ENCODE measurements at regions not wholly inside any gene's neighbourhood (a gene's known extent, or its start where the extent isn't known, plus 50 kb on each side); places are given as distances from the start of the nearest gene placed in this dataset.

GRCh38 chr9:106752581-106752980 is 110.4 kb upstream of the ZNF462 start (continued):
- TF ChIP-seq, protein P1, sequence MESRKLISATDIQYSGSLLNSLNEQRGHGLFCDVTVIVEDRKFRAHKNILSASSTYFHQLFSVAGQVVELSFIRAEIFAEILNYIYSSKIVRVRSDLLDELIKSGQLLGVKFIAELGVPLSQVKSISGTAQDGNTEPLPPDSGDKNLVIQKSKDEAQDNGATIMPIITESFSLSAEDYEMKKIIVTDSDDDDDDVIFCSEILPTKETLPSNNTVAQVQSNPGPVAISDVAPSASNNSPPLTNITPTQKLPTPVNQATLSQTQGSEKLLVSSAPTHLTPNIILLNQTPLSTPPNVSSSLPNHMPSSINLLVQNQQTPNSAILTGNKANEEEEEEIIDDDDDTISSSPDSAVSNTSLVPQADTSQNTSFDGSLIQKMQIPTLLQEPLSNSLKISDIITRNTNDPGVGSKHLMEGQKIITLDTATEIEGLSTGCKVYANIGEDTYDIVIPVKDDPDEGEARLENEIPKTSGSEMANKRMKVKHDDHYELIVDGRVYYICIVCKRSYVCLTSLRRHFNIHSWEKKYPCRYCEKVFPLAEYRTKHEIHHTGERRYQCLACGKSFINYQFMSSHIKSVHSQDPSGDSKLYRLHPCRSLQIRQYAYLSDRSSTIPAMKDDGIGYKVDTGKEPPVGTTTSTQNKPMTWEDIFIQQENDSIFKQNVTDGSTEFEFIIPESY (IDR thresholded peaks at IDR 0.05), result no peak
- TF ChIP-seq RAD21 (IDR thresholded peaks at IDR 0.05), result no peak
- TF ChIP-seq HNF4G (IDR thresholded peaks at IDR 0.05), result no peak
- no peak for TF ChIP-seq GABPA (IDR thresholded peaks at IDR 0.05 in 1 of 2, conservative IDR thresholded peaks at IDR 0.05 in 1 of 2)
- no peak for TF ChIP-seq HNF4A (conservative IDR thresholded peaks at IDR 0.05)
- TF ChIP-seq FOXA2 (IDR thresholded peaks at IDR 0.05), result no peak
- TF ChIP-seq JUND (IDR thresholded peaks at IDR 0.05), result no peak
- TF ChIP-seq RXRA (IDR thresholded peaks at IDR 0.05), result no peak

DNA sequence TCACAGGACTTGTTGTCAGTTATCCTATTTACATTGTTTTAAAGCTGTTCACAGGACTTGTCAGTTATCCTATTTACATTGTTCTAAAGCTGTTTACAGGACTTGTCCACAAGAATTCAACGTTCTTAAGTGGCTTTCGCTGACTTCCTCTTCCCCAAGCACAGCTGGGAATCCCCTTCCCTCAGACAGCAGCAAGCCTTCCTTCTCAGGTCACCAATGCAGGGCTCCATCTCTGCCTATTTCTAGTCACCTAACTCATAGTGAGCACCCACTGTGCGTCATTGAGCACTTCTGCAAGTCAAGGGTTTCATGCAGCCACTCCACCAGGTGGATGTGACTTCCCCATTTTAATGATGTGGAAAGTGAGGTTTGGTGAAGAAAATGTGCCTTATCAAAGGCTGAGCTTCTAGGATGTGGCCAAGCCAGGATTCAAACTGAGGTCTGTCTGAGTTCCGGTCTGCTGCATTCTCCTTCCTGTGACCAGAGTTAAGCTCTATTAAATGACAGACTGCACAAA is 109.8 kb upstream of the ZNF462 start:
- Histone ChIP-seq H3K9ac (ENCODE audit: low read depth in 1 of 2, low read length in 2 of 2) (no peak overlapping the region), H3K27ac (ENCODE audit: low read depth in 1 of 2, low read length in 2 of 2) (no peak overlapping the region), H3K4me3 (ENCODE audit: low read depth in 1 of 3, low read length in 3 of 3) (no peak overlapping the region), H3K9me3 (ENCODE audit: control insufficient read depth in 4 of 4, low read length in 3 of 4) (no peaks in the 10 kb centered on the region), H3K27me3 (ENCODE audit: control insufficient read depth in 4 of 4, insufficient read depth in 4 of 4, low read length in 3 of 4) (no peaks in the 10 kb centered on the region), H3K36me3 (ENCODE audit: control insufficient read depth in 4 of 4, insufficient read depth in 3 of 4, low read depth in 1 of 4, low read length in 3 of 4) (no peaks in the 10 kb centered on the region), H3K4me1 (ENCODE audit: control insufficient read depth in 4 of 4, insufficient read depth in 4 of 4, low read length in 3 of 4) (no peaks in the 10 kb centered on the region)
- TF ChIP-seq YY1 (IDR thresholded peaks at IDR 0.05) (no peak), HNF4G (IDR thresholded peaks at IDR 0.05) (no peak), RAD21 (IDR thresholded peaks at IDR 0.05) (no peak), ATF3 (IDR thresholded peaks at IDR 0.05) (no peak), GABPA (IDR thresholded peaks at IDR 0.05 in 1 of 2, conservative IDR thresholded peaks at IDR 0.05 in 1 of 2) (no peak), HNF4A (conservative IDR thresholded peaks at IDR 0.05) (no peak), EGR1 (IDR thresholded peaks at IDR 0.05; ENCODE audit: low read depth in 2 of 2) (no peak), NR2F2 (IDR thresholded peaks at IDR 0.05) (no peak), MAX (IDR thresholded peaks at IDR 0.05) (no peak), JUND (IDR thresholded peaks at IDR 0.05) (no peak), RXRA (IDR thresholded peaks at IDR 0.05) (no peak), SP1 (IDR thresholded peaks at IDR 0.05) (no peak), FOXA1 (IDR thresholded peaks at IDR 0.05) (no peak), TAF1 (conservative IDR thresholded peaks at IDR 0.05) (no peak)
- TF ChIP-seq, protein P1 (IDR thresholded peaks at IDR 0.05), result no peak
- TF ChIP-seq, protein P2, sequence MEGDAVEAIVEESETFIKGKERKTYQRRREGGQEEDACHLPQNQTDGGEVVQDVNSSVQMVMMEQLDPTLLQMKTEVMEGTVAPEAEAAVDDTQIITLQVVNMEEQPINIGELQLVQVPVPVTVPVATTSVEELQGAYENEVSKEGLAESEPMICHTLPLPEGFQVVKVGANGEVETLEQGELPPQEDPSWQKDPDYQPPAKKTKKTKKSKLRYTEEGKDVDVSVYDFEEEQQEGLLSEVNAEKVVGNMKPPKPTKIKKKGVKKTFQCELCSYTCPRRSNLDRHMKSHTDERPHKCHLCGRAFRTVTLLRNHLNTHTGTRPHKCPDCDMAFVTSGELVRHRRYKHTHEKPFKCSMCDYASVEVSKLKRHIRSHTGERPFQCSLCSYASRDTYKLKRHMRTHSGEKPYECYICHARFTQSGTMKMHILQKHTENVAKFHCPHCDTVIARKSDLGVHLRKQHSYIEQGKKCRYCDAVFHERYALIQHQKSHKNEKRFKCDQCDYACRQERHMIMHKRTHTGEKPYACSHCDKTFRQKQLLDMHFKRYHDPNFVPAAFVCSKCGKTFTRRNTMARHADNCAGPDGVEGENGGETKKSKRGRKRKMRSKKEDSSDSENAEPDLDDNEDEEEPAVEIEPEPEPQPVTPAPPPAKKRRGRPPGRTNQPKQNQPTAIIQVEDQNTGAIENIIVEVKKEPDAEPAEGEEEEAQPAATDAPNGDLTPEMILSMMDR (IDR thresholded peaks at IDR 0.05; ENCODE audit: low read depth, low read length, missing input control), result no peak
- TF ChIP-seq, protein P3, sequence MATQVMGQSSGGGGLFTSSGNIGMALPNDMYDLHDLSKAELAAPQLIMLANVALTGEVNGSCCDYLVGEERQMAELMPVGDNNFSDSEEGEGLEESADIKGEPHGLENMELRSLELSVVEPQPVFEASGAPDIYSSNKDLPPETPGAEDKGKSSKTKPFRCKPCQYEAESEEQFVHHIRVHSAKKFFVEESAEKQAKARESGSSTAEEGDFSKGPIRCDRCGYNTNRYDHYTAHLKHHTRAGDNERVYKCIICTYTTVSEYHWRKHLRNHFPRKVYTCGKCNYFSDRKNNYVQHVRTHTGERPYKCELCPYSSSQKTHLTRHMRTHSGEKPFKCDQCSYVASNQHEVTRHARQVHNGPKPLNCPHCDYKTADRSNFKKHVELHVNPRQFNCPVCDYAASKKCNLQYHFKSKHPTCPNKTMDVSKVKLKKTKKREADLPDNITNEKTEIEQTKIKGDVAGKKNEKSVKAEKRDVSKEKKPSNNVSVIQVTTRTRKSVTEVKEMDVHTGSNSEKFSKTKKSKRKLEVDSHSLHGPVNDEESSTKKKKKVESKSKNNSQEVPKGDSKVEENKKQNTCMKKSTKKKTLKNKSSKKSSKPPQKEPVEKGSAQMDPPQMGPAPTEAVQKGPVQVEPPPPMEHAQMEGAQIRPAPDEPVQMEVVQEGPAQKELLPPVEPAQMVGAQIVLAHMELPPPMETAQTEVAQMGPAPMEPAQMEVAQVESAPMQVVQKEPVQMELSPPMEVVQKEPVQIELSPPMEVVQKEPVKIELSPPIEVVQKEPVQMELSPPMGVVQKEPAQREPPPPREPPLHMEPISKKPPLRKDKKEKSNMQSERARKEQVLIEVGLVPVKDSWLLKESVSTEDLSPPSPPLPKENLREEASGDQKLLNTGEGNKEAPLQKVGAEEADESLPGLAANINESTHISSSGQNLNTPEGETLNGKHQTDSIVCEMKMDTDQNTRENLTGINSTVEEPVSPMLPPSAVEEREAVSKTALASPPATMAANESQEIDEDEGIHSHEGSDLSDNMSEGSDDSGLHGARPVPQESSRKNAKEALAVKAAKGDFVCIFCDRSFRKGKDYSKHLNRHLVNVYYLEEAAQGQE (IDR thresholded peaks at IDR 0.05), result no peak
- 48% methylated on average over 4 of the region's 4 CpGs for WGBS
- no peak for DNase-seq (ENCODE audit: low spot score)

Measured in liver (tissue), 8 donors.